ENCODE measurements at regions not wholly inside any gene's neighbourhood (a gene's known extent, or its start where the extent isn't known, plus 50 kb on each side); places are given as distances from the start of the nearest gene placed in this dataset.

DNA sequence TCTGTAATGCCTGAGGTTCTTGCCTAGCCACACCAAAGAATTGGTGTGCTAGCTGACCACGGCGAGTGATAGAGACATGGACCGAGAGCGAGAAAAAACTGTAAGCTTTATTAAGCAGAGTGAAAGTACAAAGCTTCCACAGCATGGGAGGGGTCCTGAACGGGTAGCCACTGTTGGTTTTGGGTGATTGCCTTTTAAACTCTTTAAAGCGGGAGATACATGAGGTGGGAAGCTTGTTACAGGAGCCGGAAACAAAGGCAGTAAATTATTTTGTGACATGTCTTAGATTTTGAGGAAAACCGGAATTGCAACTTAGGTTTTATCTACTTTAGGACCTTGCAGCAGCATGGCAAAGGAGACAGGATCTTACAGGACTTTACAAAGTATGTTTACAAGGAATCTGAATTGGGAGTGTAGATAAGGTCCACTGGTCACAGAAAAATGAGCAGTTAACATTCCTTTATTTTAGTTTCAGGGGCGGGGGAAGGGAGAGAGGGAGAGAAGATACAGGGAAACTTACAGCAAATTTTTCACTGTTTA is 252.7 kb upstream of the MBL2 start:
- TF ChIP-seq, protein P1, sequence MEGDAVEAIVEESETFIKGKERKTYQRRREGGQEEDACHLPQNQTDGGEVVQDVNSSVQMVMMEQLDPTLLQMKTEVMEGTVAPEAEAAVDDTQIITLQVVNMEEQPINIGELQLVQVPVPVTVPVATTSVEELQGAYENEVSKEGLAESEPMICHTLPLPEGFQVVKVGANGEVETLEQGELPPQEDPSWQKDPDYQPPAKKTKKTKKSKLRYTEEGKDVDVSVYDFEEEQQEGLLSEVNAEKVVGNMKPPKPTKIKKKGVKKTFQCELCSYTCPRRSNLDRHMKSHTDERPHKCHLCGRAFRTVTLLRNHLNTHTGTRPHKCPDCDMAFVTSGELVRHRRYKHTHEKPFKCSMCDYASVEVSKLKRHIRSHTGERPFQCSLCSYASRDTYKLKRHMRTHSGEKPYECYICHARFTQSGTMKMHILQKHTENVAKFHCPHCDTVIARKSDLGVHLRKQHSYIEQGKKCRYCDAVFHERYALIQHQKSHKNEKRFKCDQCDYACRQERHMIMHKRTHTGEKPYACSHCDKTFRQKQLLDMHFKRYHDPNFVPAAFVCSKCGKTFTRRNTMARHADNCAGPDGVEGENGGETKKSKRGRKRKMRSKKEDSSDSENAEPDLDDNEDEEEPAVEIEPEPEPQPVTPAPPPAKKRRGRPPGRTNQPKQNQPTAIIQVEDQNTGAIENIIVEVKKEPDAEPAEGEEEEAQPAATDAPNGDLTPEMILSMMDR (IDR thresholded peaks at IDR 0.05; ENCODE audit: low read length) = no peak
- no peak for TF ChIP-seq EZH2 (IDR thresholded peaks at IDR 0.05; ENCODE audit: borderline replicate concordance, low read length)

Measured in OCI-LY1 (cell line).